NCI-H1105 (cell line): ENCODE measurements at regions not wholly inside any gene's neighbourhood (a gene's known extent, or its start where the extent isn't known, plus 50 kb on each side); places are given as distances from the start of the nearest gene placed in this dataset.

ENCODE experiments used
- DNase-seq: peaks from one replicate; lab custom pipeline; 2025; lab: John Stamatoyannopoulos, UW

GRCh38 chr2:21395366-21395765, 271.6 kb downstream of the TDRD15 start:
- DNase-seq = no peak

GRCh38 chr2:21396252-21396651, 272.5 kb downstream of the TDRD15 start:
- no peak for DNase-seq

- DNase-seq = no peak
These were observed 277.4 kb downstream of the TDRD15 start for GRCh38 chr2:21401022-21401698.

- DNase-seq = no peak
These were observed 280.4 kb downstream of the TDRD15 start for GRCh38 chr2:21404137-21404536.

GRCh38 chr2:21404827-21405625, 281.3 kb downstream of the TDRD15 start:
- no peak for DNase-seq

- no peak for DNase-seq
These were observed 282.6 kb downstream of the TDRD15 start for GRCh38 chr2:21406386-21406785.

GRCh38 chr2:21406911-21407310, 283.1 kb downstream of the TDRD15 start:
- DNase-seq = no peak

GRCh38 chr2:21407851-21408250, 284.1 kb downstream of the TDRD15 start:
- DNase-seq = no peak

GRCh38 chr2:21411741-21412140, 288.0 kb downstream of the TDRD15 start:
- DNase-seq = no peak

GRCh38 chr2:21412944-21413443, 289.2 kb downstream of the TDRD15 start:
- DNase-seq = no peak

GRCh38 chr2:21415234-21415633, 291.5 kb downstream of the TDRD15 start:
- no peak for DNase-seq

GRCh38 chr2:21416226-21416625, 292.5 kb downstream of the TDRD15 start:
- DNase-seq = no peak

- DNase-seq = no peak
These were observed 294.7 kb downstream of the TDRD15 start for GRCh38 chr2:21418456-21418855.

GRCh38 chr2:21420553-21421335, 297.0 kb downstream of the TDRD15 start:
- no peak for DNase-seq

- DNase-seq = no peak
These were observed 298.3 kb downstream of the TDRD15 start for GRCh38 chr2:21422050-21422449.

GRCh38 chr2:21422724-21423522, 299.2 kb downstream of the TDRD15 start:
- no peak for DNase-seq

- DNase-seq = no peak
These were observed 300.1 kb downstream of the TDRD15 start for GRCh38 chr2:21423854-21424253.

- DNase-seq = no peak
These were observed 300.6 kb downstream of the TDRD15 start for GRCh38 chr2:21424375-21424774.

GRCh38 chr2:21427606-21428005, 303.8 kb downstream of the TDRD15 start:
- DNase-seq = no peak

GRCh38 chr2:21428754-21429153, 305.0 kb downstream of the TDRD15 start:
- no peak for DNase-seq

GRCh38 chr2:21429747-21430146, 306.0 kb downstream of the TDRD15 start:
- no peak for DNase-seq

- DNase-seq = no peak
These were observed 307.3 kb downstream of the TDRD15 start for GRCh38 chr2:21431078-21431477.
